Lower leg skin (tissue), 3 donors: ENCODE measurements at regions not wholly inside any gene's neighbourhood (a gene's known extent, or its start where the extent isn't known, plus 50 kb on each side); places are given as distances from the start of the nearest gene placed in this dataset.

Source experiments
- CTCF ChIP-seq, 3 donors: fragments of 450-650 bp; IDR thresholded peaks; one replicate each; pipeline ENCODE4 v1.5.1; 2016; ENCODE audit warnings: antibody characterized with exemption in 3 of 3, mild to moderate bottlenecking in 3 of 3, moderate library complexity in 2 of 3
- POLR2A ChIP-seq, 2 donors: fragments of 450-650 bp; IDR thresholded peaks; one replicate each; pipeline ENCODE4 v1.6.1; 2016 to 2017; ENCODE audit warnings: antibody characterized with exemption in 2 of 2, mild to moderate bottlenecking in 1 of 2, moderate library complexity in 1 of 2

- TF ChIP-seq CTCF (IDR thresholded peaks at IDR 0.05) (no peak), POLR2A (IDR thresholded peaks at IDR 0.05) (no peak)
Measured at GRCh38 chr3:178325330-178325729, 210.9 kb upstream of the KCNMB2 start.
